GM18508 (cell line): ENCODE measurements at regions not wholly inside any gene's neighbourhood (a gene's known extent, or its start where the extent isn't known, plus 50 kb on each side); places are given as distances from the start of the nearest gene placed in this dataset.
"Not testable (repeated sequence)": the region's sequence is repeated elsewhere in the genome, so short reads cannot be mapped to it uniquely, and the experiment has no call there.

Source experiments
- ATAC-seq: cut with Tn5 transposase; IDR thresholded peaks from one replicate; pipeline ENCODE4 v1.9.1; 2021; ENCODE audit warnings: moderate number of reproducible peaks; ENCODE audit not compliant: insufficient read depth, unreplicated experiment

DNA sequence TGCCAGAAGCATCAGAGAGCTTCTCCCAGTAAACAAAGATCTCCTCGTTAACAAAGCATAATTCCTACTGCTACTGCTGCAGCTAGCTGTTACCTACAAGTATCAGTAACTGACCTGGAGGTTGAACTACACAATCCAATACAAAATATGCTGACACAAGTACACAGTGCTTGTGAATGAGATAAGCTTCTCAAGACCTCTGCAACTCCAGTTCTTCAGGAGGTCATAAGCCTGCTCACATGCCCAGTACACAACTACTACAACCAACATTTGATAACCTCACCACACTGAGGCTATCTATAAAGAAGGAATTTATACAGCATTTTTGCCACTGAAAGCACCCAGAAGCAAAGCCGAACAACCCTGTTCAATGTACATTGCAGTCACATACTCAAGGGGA is 66.7 kb upstream of the SMARCAD1 start:
- ATAC-seq = no peak

- ATAC-seq = not testable (repeated sequence)
Observed at GRCh38 chr4:94148052-94148451, 59.6 kb upstream of the SMARCAD1 start.

GRCh38 chr4:94152466-94152865 is 55.2 kb upstream of the SMARCAD1 start:
- no peak for ATAC-seq

- not testable (repeated sequence) for ATAC-seq
Observed at GRCh38 chr4:94155404-94155803, 52.3 kb upstream of the SMARCAD1 start.

GRCh38 chr4:94156826-94157225 is 50.8 kb upstream of the SMARCAD1 start:
- ATAC-seq = no peak
